ENCODE measurements at regions not wholly inside any gene's neighbourhood (a gene's known extent, or its start where the extent isn't known, plus 50 kb on each side); places are given as distances from the start of the nearest gene placed in this dataset.
"Not testable (repeated sequence)": the region's sequence is repeated elsewhere in the genome, so short reads cannot be mapped to it uniquely, and the experiment has no call there.

DNA sequence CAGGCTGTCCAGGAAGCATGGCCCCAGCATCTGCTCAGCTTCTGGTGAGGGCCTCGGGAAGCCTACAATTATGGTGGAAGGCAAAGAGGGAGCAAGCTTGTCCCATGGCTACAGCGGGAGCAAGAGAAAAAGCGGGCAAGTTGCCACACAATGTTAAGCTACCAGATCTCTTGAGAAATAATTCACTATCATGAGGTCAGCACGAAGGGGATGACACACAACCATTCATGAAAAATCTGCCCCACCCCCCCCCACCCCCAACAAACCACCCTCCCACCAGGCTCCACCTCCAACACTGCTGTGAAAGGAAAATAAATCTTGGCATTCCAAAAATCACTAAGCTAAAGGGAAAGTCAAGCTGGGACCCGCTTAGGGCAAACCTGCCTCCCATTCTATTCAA, 545.8 kb upstream of the NRP1 start:
- Histone ChIP-seq H3K36me3 (ENCODE audit: control insufficient read depth, insufficient read depth, low read length) (no peaks in the 10 kb centered on the region), H3K4me3 (ENCODE audit: low read depth, low read length) (no peak overlapping the region), H3K9me3 (ENCODE audit: control insufficient read depth, insufficient read depth, low read depth, low read length) (no peaks in the 10 kb centered on the region), H3K9ac (ENCODE audit: low read length) (no peak overlapping the region), H3K27ac (ENCODE audit: low read depth, low read length) (no peak overlapping the region), H3K27me3 (ENCODE audit: control insufficient read depth, insufficient read depth, low read length) (no peaks in the 10 kb centered on the region), H3K4me1 (ENCODE audit: control insufficient read depth, insufficient read depth, low read length) (no peaks in the 10 kb centered on the region)

- Histone ChIP-seq H3K27me3 (ENCODE audit: control insufficient read depth, insufficient read depth, low read length) (no peaks in the 10 kb centered on the region), H3K9me3 (ENCODE audit: control insufficient read depth, insufficient read depth, low read depth, low read length) (no peaks in the 10 kb centered on the region), H3K9ac (ENCODE audit: low read length) (no peak overlapping the region), H3K4me1 (ENCODE audit: control insufficient read depth, insufficient read depth, low read length) (no peaks in the 10 kb centered on the region), H3K36me3 (ENCODE audit: control insufficient read depth, insufficient read depth, low read length) (no peaks in the 10 kb centered on the region), H3K4me3 (ENCODE audit: low read depth, low read length) (no peak overlapping the region), H3K27ac (ENCODE audit: low read depth, low read length) (no peak overlapping the region)
Measured at GRCh38 chr10:33878238-33878786, 543.8 kb upstream of the NRP1 start.

GRCh38 chr10:33876584-33877400, 542.3 kb upstream of the NRP1 start:
- Histone ChIP-seq H3K9ac (ENCODE audit: low read length) (no peak overlapping the region), H3K4me3 (ENCODE audit: low read depth, low read length) (no peak overlapping the region), H3K27me3 (ENCODE audit: control insufficient read depth, insufficient read depth, low read length) (no peaks in the 10 kb centered on the region), H3K27ac (ENCODE audit: low read depth, low read length) (no peak overlapping the region), H3K36me3 (ENCODE audit: control insufficient read depth, insufficient read depth, low read length) (no peaks in the 10 kb centered on the region), H3K9me3 (ENCODE audit: control insufficient read depth, insufficient read depth, low read depth, low read length) (no peaks in the 10 kb centered on the region), H3K4me1 (ENCODE audit: control insufficient read depth, insufficient read depth, low read length) (no peaks in the 10 kb centered on the region)

GRCh38 chr10:33875924-33876583, 541.6 kb upstream of the NRP1 start:
- Histone ChIP-seq H3K9ac (ENCODE audit: low read length) (no peak overlapping the region), H3K4me1 (ENCODE audit: control insufficient read depth, insufficient read depth, low read length) (no peaks in the 10 kb centered on the region), H3K27me3 (ENCODE audit: control insufficient read depth, insufficient read depth, low read length) (no peaks in the 10 kb centered on the region), H3K36me3 (ENCODE audit: control insufficient read depth, insufficient read depth, low read length) (no peaks in the 10 kb centered on the region), H3K9me3 (ENCODE audit: control insufficient read depth, insufficient read depth, low read depth, low read length) (no peaks in the 10 kb centered on the region), H3K4me3 (ENCODE audit: low read depth, low read length) (no peak overlapping the region), H3K27ac (ENCODE audit: low read depth, low read length) (no peak overlapping the region)

DNA sequence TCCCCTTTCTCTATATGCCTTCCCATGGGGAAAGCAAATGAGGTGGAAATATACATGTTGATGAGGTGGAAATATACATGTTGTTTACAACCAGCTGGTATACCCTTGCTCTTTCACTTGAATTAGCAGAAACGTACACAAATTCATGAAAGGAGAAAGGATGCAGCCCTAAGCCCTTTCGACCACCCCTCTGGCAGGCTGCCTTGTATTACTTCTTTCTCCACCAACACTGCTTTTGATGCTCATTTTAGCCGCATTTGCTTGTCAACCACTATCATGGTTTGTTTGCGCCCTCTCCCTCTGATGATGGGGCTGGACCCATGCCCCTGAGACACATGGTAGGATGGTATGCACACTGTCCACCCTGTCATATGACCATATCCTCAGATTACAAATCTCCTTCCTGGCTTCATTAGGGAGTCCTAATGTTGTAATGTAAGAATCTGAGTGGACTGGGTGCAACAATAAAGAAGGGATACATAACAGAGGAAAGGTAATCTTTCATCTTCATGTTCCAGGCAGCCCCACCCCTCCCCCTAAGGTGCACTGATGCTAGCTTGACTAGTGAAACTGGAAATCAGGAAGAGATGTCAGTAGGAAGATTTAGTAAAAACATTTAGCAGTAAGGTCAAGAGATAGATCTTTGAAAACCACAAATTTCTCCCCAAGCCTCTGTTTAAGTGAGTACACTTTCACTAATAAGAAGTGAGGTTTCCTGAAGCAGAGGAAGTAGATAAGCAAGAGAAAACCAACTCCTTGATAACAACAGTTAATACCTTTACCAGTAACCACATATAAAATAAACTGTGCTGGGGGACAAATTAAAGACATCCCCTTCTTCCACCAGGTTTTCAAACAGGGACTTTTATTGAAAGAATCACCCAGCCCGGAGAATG, 536.8 kb upstream of the NRP1 start:
- H3K9ac ChIP-seq (ENCODE audit: low read length) = no peak overlapping the region
- H3K27me3 ChIP-seq (ENCODE audit: control insufficient read depth, insufficient read depth, low read length) = no peaks in the 10 kb centered on the region
- H3K4me3 ChIP-seq (ENCODE audit: low read depth, low read length) = no peak overlapping the region
- no peaks in the 10 kb centered on the region for H3K36me3 ChIP-seq (ENCODE audit: control insufficient read depth, insufficient read depth, low read length)
- H3K27ac ChIP-seq (ENCODE audit: low read depth, low read length) = no peak overlapping the region
- no peaks in the 10 kb centered on the region for H3K4me1 ChIP-seq (ENCODE audit: control insufficient read depth, insufficient read depth, low read length)
- no peaks in the 10 kb centered on the region for H3K9me3 ChIP-seq (ENCODE audit: control insufficient read depth, insufficient read depth, low read depth, low read length)

DNA sequence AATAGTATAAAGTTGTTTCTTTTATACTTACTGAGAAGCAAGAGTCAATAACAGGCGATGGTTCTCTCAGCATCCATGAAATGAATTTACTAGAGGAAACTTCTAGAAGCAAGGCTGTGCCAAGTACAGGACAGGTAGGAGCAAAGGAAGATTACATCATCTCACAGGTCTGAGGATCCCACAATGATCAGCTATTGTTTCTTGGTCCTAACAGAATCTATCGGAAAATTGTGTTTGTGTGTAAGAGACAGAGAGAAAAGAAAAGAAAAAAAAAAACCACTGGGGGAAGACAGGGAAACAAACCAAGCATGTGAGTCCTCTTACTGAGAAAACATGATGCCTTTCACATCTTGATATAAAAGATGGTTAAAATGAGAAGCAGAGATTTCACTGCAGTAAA, 535.0 kb upstream of the NRP1 start:
- Histone ChIP-seq H3K36me3 (ENCODE audit: control insufficient read depth, insufficient read depth, low read length) (no peaks in the 10 kb centered on the region), H3K27me3 (ENCODE audit: control insufficient read depth, insufficient read depth, low read length) (no peaks in the 10 kb centered on the region), H3K4me3 (ENCODE audit: low read depth, low read length) (no peak overlapping the region), H3K27ac (ENCODE audit: low read depth, low read length) (no peak overlapping the region), H3K9me3 (ENCODE audit: control insufficient read depth, insufficient read depth, low read depth, low read length) (no peaks in the 10 kb centered on the region; the same call in 1 of the 2 replicates), H3K9ac (ENCODE audit: low read length) (no peak overlapping the region), H3K4me1 (ENCODE audit: control insufficient read depth, insufficient read depth, low read length) (no peaks in the 10 kb centered on the region)

- Histone ChIP-seq H3K9ac (ENCODE audit: low read length) (no peak overlapping the region), H3K4me1 (ENCODE audit: control insufficient read depth, insufficient read depth, low read length) (no peaks in the 10 kb centered on the region), H3K4me3 (ENCODE audit: low read depth, low read length) (no peak overlapping the region), H3K27ac (ENCODE audit: low read depth, low read length) (no peak overlapping the region), H3K27me3 (ENCODE audit: control insufficient read depth, insufficient read depth, low read length) (no peaks in the 10 kb centered on the region), H3K36me3 (ENCODE audit: control insufficient read depth, insufficient read depth, low read length) (no peaks in the 10 kb centered on the region), H3K9me3 (ENCODE audit: control insufficient read depth, insufficient read depth, low read depth, low read length) (no peaks in the 10 kb centered on the region; the same call in 1 of the 2 replicates)
Measured at GRCh38 chr10:33869028-33869427, 534.6 kb upstream of the NRP1 start.

- H3K36me3 ChIP-seq (ENCODE audit: control insufficient read depth, insufficient read depth, low read length); H3K9ac ChIP-seq (ENCODE audit: low read length); H3K27ac ChIP-seq (ENCODE audit: low read depth, low read length); H3K27me3 ChIP-seq (ENCODE audit: control insufficient read depth, insufficient read depth, low read length); H3K9me3 ChIP-seq (ENCODE audit: control insufficient read depth, insufficient read depth, low read depth, low read length); H3K4me3 ChIP-seq (ENCODE audit: low read depth, low read length): not testable (repeated sequence)
- peaks cover 10% of the 10 kb centered on the region for H3K4me1 ChIP-seq (ENCODE audit: control insufficient read depth, insufficient read depth, low read length)
Measured at GRCh38 chr10:33867199-33867789, 532.8 kb upstream of the NRP1 start.

DNA sequence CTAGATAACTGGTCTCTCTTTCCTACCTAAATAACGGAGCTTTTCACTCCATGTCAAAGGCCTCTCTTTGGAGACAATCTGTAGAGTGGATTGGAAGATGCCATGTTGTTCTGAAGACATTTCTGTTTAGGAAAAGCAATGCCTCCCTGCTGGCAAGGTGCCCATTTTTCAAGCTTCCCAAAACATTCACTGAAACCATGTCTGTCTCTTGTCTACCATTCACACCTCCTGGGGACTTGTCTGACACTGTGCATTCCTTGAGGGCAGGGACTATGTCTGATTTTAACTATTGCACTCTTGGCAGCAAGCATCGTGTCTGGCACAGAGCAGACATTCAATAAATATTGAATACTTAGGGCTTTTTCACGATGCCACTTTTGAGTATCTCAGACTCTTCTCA, 528.9 kb upstream of the NRP1 start:
- Histone ChIP-seq H3K9me3 (ENCODE audit: control insufficient read depth, insufficient read depth, low read depth, low read length) (no peaks in the 10 kb centered on the region; the same call in 1 of the 2 replicates), H3K9ac (ENCODE audit: low read length) (no peak overlapping the region), H3K36me3 (ENCODE audit: control insufficient read depth, insufficient read depth, low read length) (no peaks in the 10 kb centered on the region), H3K4me1 (ENCODE audit: control insufficient read depth, insufficient read depth, low read length) (peaks cover 15% of the 10 kb centered on the region), H3K27me3 (ENCODE audit: control insufficient read depth, insufficient read depth, low read length) (no peaks in the 10 kb centered on the region), H3K27ac (ENCODE audit: low read depth, low read length) (no peak overlapping the region), H3K4me3 (ENCODE audit: low read depth, low read length) (no peak overlapping the region)

DNA sequence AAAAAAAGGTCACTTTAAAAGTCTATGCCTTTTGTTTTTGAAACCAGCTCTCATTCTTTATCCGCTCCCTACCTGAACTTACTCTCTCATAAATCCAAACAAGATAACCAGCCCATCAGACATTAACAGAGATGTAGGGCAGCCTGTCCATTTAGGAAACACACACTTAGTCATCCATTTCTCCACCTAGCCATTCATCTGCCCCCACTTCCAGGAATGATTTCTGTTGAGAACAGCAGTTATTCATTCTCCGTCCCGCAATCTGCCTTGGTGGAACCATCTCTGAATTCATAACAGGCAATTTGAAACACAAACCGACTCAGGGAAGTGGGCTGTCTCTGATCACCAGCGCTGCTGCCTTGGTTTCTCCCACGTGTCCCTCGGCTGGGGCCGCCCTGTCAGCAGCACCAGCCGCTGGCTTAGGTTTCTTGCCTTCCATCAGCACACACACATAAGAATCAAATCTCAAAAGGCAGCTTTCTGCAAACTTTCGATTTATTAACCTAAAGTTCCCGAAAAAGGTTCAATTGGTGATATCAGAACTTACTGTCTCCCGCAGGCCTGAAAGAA, 528.2 kb upstream of the NRP1 start:
- Histone ChIP-seq H3K4me1 (ENCODE audit: control insufficient read depth, insufficient read depth, low read length) (peaks cover 15% of the 10 kb centered on the region), H3K27me3 (ENCODE audit: control insufficient read depth, insufficient read depth, low read length) (no peaks in the 10 kb centered on the region), H3K9ac (ENCODE audit: low read length) (no peak overlapping the region), H3K36me3 (ENCODE audit: control insufficient read depth, insufficient read depth, low read length) (no peaks in the 10 kb centered on the region), H3K27ac (ENCODE audit: low read depth, low read length) (no peak overlapping the region), H3K9me3 (ENCODE audit: control insufficient read depth, insufficient read depth, low read depth, low read length) (no peaks in the 10 kb centered on the region; the same call in 1 of the 2 replicates), H3K4me3 (ENCODE audit: low read depth, low read length) (no peak overlapping the region)
